ENCODE measurements at regions not wholly inside any gene's neighbourhood (a gene's known extent, or its start where the extent isn't known, plus 50 kb on each side); places are given as distances from the start of the nearest gene placed in this dataset.
A peak's percentile ranks its signal among the peaks of the same experiment; 100 is the strongest.

DNA sequence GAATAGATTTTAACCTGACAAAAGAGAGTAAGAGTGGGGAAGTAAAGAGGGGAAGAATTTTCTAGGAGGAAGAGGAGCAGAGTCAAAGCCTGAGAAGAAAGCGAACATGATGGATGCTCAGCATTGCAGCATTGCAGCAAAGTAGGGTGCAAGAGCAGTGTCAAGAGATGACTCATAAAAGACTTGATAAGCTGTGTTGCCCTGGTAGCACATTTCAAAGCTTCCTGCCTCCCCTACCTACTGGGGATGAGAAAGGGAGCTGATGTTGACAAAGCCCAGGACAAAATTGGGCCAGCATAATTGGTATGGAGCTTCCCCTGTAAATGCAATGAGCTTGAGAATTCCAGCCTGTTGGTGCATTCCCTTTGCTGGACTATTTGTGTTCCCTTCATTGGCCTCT, 121.6 kb upstream of the ST8SIA2 start:
- no peak overlapping the region for H3K4me2 ChIP-seq (ENCODE audit: low read depth, low read length)
- DNase-seq, result no peak
- H3K27ac ChIP-seq (ENCODE audit: low read length), result no peak overlapping the region
- no peaks in the 10 kb centered on the region for H3K4me1 ChIP-seq (ENCODE audit: low read length)
- H3K27me3 ChIP-seq (replicated peaks; ENCODE audit: insufficient read depth, low read length), result no peaks in the 10 kb centered on the region
- H3K9ac ChIP-seq (ENCODE audit: low read length), result no peak overlapping the region
- no peaks in the 10 kb centered on the region for H3K36me3 ChIP-seq (replicated peaks; ENCODE audit: insufficient read depth, low read length)
- H2AFZ ChIP-seq (ENCODE audit: low read length), result no peak overlapping the region
- H3K79me2 ChIP-seq (ENCODE audit: low read length), result no peaks in the 10 kb centered on the region
- H3K9me2 ChIP-seq (replicated peaks; ENCODE audit: insufficient read depth, low read length), result no peaks in the 10 kb centered on the region
- H3K9me3 ChIP-seq (replicated peaks; ENCODE audit: insufficient read depth, low read length), result no peaks in the 10 kb centered on the region
- H4K20me1 ChIP-seq (ENCODE audit: insufficient read depth, low read length), result no peaks in the 10 kb centered on the region
- H3K4me3 ChIP-seq (ENCODE audit: low read length), result no peak overlapping the region
- no peaks in the 10 kb centered on the region for H3F3A ChIP-seq (ENCODE audit: insufficient read depth, low read length)
- TF ChIP-seq EZH2phosphoT487 (IDR thresholded peaks at IDR 0.05; ENCODE audit: low read length) (no peak), EZH2 (optimal IDR thresholded peaks at IDR 0.05; ENCODE audit: low read depth, low read length) (no peak)

DNA sequence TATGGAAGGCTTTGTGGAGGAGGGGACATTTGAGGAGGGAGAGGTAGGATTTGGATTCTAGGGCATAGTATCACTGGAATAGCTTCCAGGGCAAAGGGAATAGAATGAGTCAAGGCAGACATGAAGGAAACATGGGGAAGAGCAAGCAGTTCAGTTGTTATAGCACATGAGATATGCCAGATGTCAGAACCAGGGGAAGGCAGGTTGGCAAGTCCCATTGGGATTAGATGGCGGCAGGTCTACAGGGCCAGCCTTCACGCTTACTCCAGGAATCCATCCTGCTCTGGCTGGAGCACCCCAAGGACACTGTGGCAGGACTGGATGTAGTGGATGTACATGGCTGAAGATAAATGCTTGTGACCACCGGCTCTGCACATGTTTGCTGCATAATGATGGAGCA, 120.4 kb upstream of the ST8SIA2 start:
- Histone ChIP-seq H3K9me3 (replicated peaks; ENCODE audit: insufficient read depth, low read length) (no peaks in the 10 kb centered on the region), H3K36me3 (replicated peaks; ENCODE audit: insufficient read depth, low read length) (no peaks in the 10 kb centered on the region), H3K4me1 (ENCODE audit: low read length) (no peaks in the 10 kb centered on the region), H3K9me2 (replicated peaks; ENCODE audit: insufficient read depth, low read length) (no peaks in the 10 kb centered on the region), H3K27me3 (replicated peaks; ENCODE audit: insufficient read depth, low read length) (no peaks in the 10 kb centered on the region), H3F3A (ENCODE audit: insufficient read depth, low read length) (no peaks in the 10 kb centered on the region), H3K79me2 (ENCODE audit: low read length) (no peaks in the 10 kb centered on the region), H3K9ac (ENCODE audit: low read length) (no peak overlapping the region), H2AFZ (ENCODE audit: low read length) (no peak overlapping the region), H4K20me1 (ENCODE audit: insufficient read depth, low read length) (no peaks in the 10 kb centered on the region), H3K4me2 (ENCODE audit: low read depth, low read length) (no peak overlapping the region), H3K27ac (ENCODE audit: low read length) (no peak overlapping the region), H3K4me3 (ENCODE audit: low read length) (no peak overlapping the region)
- DNase-seq, result no peak
- TF ChIP-seq EZH2 (optimal IDR thresholded peaks at IDR 0.05; ENCODE audit: low read depth, low read length) (no peak), EZH2phosphoT487 (IDR thresholded peaks at IDR 0.05; ENCODE audit: low read length) (no peak)

DNA sequence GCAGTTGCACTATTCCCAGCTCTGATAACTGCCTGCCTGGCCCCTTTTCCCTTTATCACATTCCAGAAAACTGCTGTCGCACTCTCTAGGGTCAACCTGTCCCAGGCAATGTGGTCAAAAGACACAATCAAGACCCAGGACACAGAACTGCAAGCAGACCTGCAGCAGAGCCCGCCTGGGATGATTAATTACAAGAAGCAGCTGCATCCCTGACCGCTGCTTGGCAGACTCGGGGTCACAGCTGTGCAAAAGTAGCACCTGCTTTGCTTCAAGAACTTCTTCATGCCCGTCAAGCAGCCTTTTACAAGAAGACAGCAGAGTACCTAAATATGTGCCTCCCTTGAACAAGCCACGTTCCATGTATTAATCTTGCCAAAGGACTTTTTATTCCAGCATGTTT, 120.0 kb upstream of the ST8SIA2 start:
- H3K27me3 ChIP-seq (replicated peaks; ENCODE audit: insufficient read depth, low read length), result no peaks in the 10 kb centered on the region

DNA sequence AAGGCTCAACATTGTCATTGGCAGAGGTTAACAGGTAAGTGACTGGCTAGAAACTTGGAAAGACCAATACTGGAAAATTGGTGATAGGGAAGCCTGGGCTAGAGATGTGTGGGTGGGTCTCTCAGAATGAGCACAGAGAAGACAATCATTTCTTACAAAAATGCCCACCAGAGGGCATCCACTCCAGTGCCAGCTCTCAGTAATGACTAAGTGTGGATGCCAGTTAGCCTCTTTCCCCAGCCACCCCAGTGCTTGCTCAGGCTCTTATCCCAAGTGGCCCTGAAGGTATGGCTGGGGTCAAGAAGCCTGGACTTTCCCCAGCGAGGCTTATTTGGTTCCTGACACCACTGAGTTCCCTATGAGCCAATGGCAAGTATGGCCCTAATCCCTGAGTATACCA, 115.9 kb upstream of the ST8SIA2 start:
- H2AFZ ChIP-seq (ENCODE audit: low read length), result no peak overlapping the region
- H3K4me1 ChIP-seq (ENCODE audit: low read length), result no peaks in the 10 kb centered on the region
- H3K4me2 ChIP-seq (ENCODE audit: low read depth, low read length), result no peak overlapping the region
- H3K9ac ChIP-seq (ENCODE audit: low read length), result no peak overlapping the region
- no peaks in the 10 kb centered on the region for H3K27me3 ChIP-seq (replicated peaks; ENCODE audit: insufficient read depth, low read length)
- H3K79me2 ChIP-seq (ENCODE audit: low read length), result no peaks in the 10 kb centered on the region
- H4K20me1 ChIP-seq (ENCODE audit: insufficient read depth, low read length), result no peaks in the 10 kb centered on the region
- no peaks in the 10 kb centered on the region for H3K9me3 ChIP-seq (replicated peaks; ENCODE audit: insufficient read depth, low read length)
- no peaks in the 10 kb centered on the region for H3K9me2 ChIP-seq (replicated peaks; ENCODE audit: insufficient read depth, low read length)
- TF ChIP-seq EZH2 (optimal IDR thresholded peaks at IDR 0.05; ENCODE audit: low read depth, low read length) (no peak), EZH2phosphoT487 (IDR thresholded peaks at IDR 0.05; ENCODE audit: low read length) (no peak)
- TF ChIP-seq, protein P1, sequence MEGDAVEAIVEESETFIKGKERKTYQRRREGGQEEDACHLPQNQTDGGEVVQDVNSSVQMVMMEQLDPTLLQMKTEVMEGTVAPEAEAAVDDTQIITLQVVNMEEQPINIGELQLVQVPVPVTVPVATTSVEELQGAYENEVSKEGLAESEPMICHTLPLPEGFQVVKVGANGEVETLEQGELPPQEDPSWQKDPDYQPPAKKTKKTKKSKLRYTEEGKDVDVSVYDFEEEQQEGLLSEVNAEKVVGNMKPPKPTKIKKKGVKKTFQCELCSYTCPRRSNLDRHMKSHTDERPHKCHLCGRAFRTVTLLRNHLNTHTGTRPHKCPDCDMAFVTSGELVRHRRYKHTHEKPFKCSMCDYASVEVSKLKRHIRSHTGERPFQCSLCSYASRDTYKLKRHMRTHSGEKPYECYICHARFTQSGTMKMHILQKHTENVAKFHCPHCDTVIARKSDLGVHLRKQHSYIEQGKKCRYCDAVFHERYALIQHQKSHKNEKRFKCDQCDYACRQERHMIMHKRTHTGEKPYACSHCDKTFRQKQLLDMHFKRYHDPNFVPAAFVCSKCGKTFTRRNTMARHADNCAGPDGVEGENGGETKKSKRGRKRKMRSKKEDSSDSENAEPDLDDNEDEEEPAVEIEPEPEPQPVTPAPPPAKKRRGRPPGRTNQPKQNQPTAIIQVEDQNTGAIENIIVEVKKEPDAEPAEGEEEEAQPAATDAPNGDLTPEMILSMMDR (IDR thresholded peaks at IDR 0.05; ENCODE audit: low read length), result peak; percentile 48
- no peak overlapping the region for H3K4me3 ChIP-seq (ENCODE audit: low read length)
- no peaks in the 10 kb centered on the region for H3F3A ChIP-seq (ENCODE audit: insufficient read depth, low read length)
- DNase-seq, result peak; percentile 36
- H3K27ac ChIP-seq (ENCODE audit: low read length), result no peak overlapping the region
- no peaks in the 10 kb centered on the region for H3K36me3 ChIP-seq (replicated peaks; ENCODE audit: insufficient read depth, low read length)

More for the DNA sequence above, 120.0 kb upstream of the ST8SIA2 start:
- no peaks in the 10 kb centered on the region for H3K4me1 ChIP-seq (ENCODE audit: low read length)
- no peak overlapping the region for H3K9ac ChIP-seq (ENCODE audit: low read length)
- H3K36me3 ChIP-seq (replicated peaks; ENCODE audit: insufficient read depth, low read length), result no peaks in the 10 kb centered on the region
- no peak overlapping the region for H3K4me2 ChIP-seq (ENCODE audit: low read depth, low read length)
- H3K27ac ChIP-seq (ENCODE audit: low read length), result no peak overlapping the region
- no peaks in the 10 kb centered on the region for H3K9me3 ChIP-seq (replicated peaks; ENCODE audit: insufficient read depth, low read length)
- no peaks in the 10 kb centered on the region for H3K79me2 ChIP-seq (ENCODE audit: low read length)
- H3K9me2 ChIP-seq (replicated peaks; ENCODE audit: insufficient read depth, low read length), result no peaks in the 10 kb centered on the region
- H4K20me1 ChIP-seq (ENCODE audit: insufficient read depth, low read length), result no peaks in the 10 kb centered on the region
- no peak overlapping the region for H3K4me3 ChIP-seq (ENCODE audit: low read length)
- no peaks in the 10 kb centered on the region for H3F3A ChIP-seq (ENCODE audit: insufficient read depth, low read length)
- DNase-seq, result no peak
- no peak overlapping the region for H2AFZ ChIP-seq (ENCODE audit: low read length)
- TF ChIP-seq EZH2 (optimal IDR thresholded peaks at IDR 0.05; ENCODE audit: low read depth, low read length) (no peak), EZH2phosphoT487 (IDR thresholded peaks at IDR 0.05; ENCODE audit: low read length) (no peak)
- TF ChIP-seq, protein P1 (IDR thresholded peaks at IDR 0.05; ENCODE audit: low read length), result no peak

All from MM.1S (cell line).